ENCODE measurements at regions not wholly inside any gene's neighbourhood (a gene's known extent, or its start where the extent isn't known, plus 50 kb on each side); places are given as distances from the start of the nearest gene placed in this dataset.
"Not testable (repeated sequence)": the region's sequence is repeated elsewhere in the genome, so short reads cannot be mapped to it uniquely, and the experiment has no call there.

DNA sequence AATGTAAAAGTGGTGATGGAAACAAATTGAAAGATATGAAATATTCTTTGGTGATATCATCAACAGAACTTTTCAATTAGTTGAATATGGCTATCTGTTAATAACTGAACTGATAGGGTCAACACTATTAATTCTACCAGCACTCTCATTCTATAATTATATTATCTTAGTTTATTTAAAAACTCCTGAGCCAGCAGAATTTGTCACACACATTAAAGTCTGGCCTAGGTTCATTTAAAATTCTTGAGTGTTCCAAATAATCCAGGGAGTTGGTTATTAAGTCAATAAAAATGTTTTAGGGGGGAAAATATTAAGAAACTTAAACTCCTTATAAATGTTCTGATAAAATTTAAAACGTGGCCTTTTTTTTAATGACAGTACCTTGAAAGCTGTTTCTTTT, 189.6 kb upstream of the GRM7 start:
- WGBS, 2 experiments (ENCODE audit: insufficient coverage in 2 of 2): no CpG with 5 or more reads among the region's 1 CpG
- Histone ChIP-seq H3K36me3 (ENCODE audit: control insufficient read depth, insufficient read depth, low read length) (no peaks in the 10 kb centered on the region), H3K27ac (ENCODE audit: low read depth, low read length, severe bottlenecking) (no peak overlapping the region), H3K4me3 (ENCODE audit: extremely low read depth, insufficient read depth, low read length, poor library complexity, severe bottlenecking) (no peak overlapping the region), H3K9me3 (ENCODE audit: control insufficient read depth, low read length) (peaks cover 13% of the 10 kb centered on the region), H3K4me1 (ENCODE audit: control insufficient read depth, insufficient read depth, low read length, poor library complexity, severe bottlenecking) (no peaks in the 10 kb centered on the region)

DNA sequence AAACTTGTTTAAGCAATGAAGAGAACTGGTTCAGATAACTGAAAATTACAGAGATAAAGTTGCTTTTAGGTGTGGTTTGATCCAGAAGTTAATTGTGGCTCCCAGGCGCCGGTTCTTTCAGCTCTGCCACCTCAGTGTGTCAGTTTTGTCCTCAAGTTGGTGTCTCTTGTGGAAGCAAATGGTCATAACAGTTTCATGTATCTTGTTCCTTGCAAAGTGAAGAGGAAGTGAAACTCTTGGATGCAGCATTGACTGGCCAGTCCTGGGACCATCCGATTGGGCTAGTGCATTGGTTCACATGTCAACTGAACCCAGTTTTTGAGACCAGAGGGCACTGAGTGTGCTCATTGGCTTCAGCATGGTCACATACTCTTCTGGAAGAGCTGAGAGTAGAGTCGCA, 181.4 kb upstream of the GRM7 start:
- Histone ChIP-seq H3K9me3 (ENCODE audit: control insufficient read depth, low read length) (no peaks in the 10 kb centered on the region), H3K4me3 (ENCODE audit: extremely low read depth, insufficient read depth, low read length, poor library complexity, severe bottlenecking) (no peak overlapping the region), H3K36me3 (ENCODE audit: control insufficient read depth, insufficient read depth, low read length) (no peaks in the 10 kb centered on the region), H3K4me1 (ENCODE audit: control insufficient read depth, insufficient read depth, low read length, poor library complexity, severe bottlenecking) (no peaks in the 10 kb centered on the region), H3K27ac (ENCODE audit: low read depth, low read length, severe bottlenecking) (no peak overlapping the region)
- 96 to 97% methylated on average over 3 of the region's 4 CpGs for WGBS, 2 experiments (ENCODE audit: insufficient coverage in 2 of 2)

DNA sequence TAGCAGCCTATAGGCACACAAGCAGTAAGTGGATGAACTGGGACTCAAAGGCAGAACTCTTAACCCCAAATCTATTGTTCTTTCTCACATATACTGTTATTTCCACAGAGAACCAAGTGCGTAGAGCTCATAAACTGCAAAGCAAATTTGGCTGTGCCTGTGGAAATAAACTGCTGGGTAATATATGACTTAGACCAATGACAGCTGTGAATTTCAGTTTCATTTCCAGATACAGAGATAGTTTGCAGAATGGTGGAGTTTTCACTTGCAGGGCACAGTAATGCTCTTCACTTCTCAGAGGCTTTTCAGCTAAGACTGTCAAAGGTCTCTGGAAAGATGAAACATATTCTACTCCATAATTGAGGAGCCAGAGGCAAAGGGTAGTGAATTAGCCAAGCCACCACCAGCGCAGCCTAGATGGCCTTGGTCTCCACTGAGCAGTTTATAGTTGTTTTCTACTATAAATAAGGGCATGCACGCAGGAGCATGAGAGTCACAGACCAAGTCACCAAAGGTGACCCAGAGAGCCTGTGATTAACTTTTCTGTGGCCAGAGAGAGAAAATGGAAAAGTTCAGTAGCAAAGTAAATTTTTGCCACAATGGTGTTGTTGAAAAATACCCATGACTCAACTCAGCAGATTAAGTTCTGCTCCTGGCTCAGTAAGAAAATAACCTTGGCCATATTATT, 180.7 kb upstream of the GRM7 start:
- Histone ChIP-seq H3K27ac (ENCODE audit: low read depth, low read length, severe bottlenecking) (no peak overlapping the region), H3K4me1 (ENCODE audit: control insufficient read depth, insufficient read depth, low read length, poor library complexity, severe bottlenecking) (no peaks in the 10 kb centered on the region), H3K36me3 (ENCODE audit: control insufficient read depth, insufficient read depth, low read length) (no peaks in the 10 kb centered on the region), H3K4me3 (ENCODE audit: extremely low read depth, insufficient read depth, low read length, poor library complexity, severe bottlenecking) (no peak overlapping the region), H3K9me3 (ENCODE audit: control insufficient read depth, low read length) (no peaks in the 10 kb centered on the region)
- WGBS, 2 experiments (ENCODE audit: insufficient coverage in 2 of 2): 89% methylated on average over 1 of the region's 3 CpGs; no CpG with 5 or more reads in 1 of the 2 experiments

DNA sequence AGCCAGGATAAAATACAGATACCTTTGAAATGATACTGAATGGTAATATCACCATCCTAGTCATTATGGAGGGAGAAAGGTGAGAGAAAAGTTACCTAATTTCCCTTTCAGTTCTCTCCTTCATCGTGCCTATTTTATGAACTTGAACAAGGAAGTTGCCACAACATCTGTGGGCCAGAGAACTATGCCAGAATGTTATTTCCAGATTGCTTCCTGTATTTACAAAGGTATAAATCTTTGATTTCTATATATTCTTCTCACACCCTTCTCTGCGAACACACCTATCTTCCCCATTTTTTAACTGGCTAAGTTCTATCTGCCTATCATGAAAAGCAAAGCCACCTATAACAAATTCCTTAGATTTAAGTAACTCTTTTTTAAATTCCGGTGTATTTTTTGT, 163.6 kb upstream of the GRM7 start:
- Histone ChIP-seq H3K9me3 (ENCODE audit: control insufficient read depth, low read length) (no peaks in the 10 kb centered on the region), H3K36me3 (ENCODE audit: control insufficient read depth, insufficient read depth, low read length) (no peaks in the 10 kb centered on the region), H3K27ac (ENCODE audit: low read depth, low read length, severe bottlenecking) (no peak overlapping the region), H3K4me1 (ENCODE audit: control insufficient read depth, insufficient read depth, low read length, poor library complexity, severe bottlenecking) (no peaks in the 10 kb centered on the region), H3K4me3 (ENCODE audit: extremely low read depth, insufficient read depth, low read length, poor library complexity, severe bottlenecking) (no peak overlapping the region)
- 100% methylated on average over 1 of the region's 3 CpGs; no CpG with 5 or more reads in 1 of the 2 experiments for WGBS, 2 experiments (ENCODE audit: insufficient coverage in 2 of 2)

DNA sequence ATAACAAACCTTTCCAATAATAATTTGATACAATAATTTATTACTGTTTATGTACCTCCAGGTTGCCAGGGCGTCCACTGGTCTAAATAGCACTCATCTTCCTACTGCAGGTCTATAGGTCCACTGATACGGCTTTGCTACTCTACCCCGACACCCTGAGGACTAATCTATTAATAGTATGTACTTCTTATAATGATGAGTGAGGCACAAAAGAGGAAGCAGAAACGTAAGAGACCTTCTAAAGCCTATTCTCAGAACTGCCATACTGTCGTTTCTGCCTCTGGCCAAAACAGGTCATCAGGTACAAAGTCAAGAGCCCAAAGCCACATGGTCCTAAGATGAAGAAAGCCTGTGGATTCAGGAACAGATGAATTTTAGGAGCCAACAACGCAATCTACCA, 163.2 kb upstream of the GRM7 start:
- Histone ChIP-seq H3K4me3 (ENCODE audit: extremely low read depth, insufficient read depth, low read length, poor library complexity, severe bottlenecking) (no peak overlapping the region), H3K36me3 (ENCODE audit: control insufficient read depth, insufficient read depth, low read length) (no peaks in the 10 kb centered on the region), H3K27ac (ENCODE audit: low read depth, low read length, severe bottlenecking) (no peak overlapping the region), H3K4me1 (ENCODE audit: control insufficient read depth, insufficient read depth, low read length, poor library complexity, severe bottlenecking) (no peaks in the 10 kb centered on the region), H3K9me3 (ENCODE audit: control insufficient read depth, low read length) (no peaks in the 10 kb centered on the region)
- 80 to 100% methylated on average over 1 of the region's 6 CpGs for WGBS, 2 experiments (ENCODE audit: insufficient coverage in 2 of 2)

DNA sequence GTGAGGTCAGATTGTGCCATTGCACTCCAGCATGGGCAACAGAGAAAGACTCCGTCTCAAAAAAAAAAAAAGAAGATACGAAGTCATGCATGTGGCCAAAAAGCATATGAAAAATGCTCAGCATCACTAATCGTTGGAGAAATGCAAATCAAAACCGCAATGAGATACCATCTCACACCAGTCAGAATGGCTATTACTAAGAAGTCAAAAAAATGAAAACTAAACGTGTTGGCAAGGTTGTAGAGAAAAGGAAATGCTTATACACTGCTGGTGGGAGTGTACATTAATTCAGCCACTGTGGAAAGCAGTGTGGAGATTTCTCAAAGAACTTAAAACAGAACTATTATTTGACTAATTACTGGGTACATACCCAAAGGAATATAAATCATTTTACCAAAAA, 156.1 kb upstream of the GRM7 start:
- not testable (repeated sequence) for H3K4me1 ChIP-seq (ENCODE audit: control insufficient read depth, insufficient read depth, low read length, poor library complexity, severe bottlenecking); H3K27ac ChIP-seq (ENCODE audit: low read depth, low read length, severe bottlenecking); H3K36me3 ChIP-seq (ENCODE audit: control insufficient read depth, insufficient read depth, low read length); H3K4me3 ChIP-seq (ENCODE audit: extremely low read depth, insufficient read depth, low read length, poor library complexity, severe bottlenecking); H3K9me3 ChIP-seq (ENCODE audit: control insufficient read depth, low read length)
- WGBS, 2 experiments (ENCODE audit: insufficient coverage in 2 of 2): 75 to 100% methylated on average over 1 to 2 of the region's 5 CpGs

DNA sequence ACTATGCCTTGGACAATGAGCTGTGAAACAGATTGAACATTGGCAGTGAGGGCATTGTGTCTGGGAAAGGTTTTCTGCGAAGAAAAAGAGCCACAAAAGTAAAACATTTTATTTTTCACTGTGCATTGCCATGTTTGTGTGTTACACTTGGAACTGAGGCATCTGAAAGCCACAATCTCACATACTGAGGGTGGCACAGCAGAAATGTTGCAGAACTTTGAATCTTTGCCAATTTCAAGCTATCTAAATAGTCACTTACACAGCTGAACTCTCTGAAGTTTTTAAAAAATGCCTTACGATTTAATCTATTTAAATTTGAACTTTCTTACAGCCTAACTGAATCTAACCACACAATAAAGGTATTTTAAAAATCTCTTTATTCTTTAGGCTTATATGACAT, 154.1 kb upstream of the GRM7 start:
- no peaks in the 10 kb centered on the region for H3K4me1 ChIP-seq (ENCODE audit: control insufficient read depth, insufficient read depth, low read length, poor library complexity, severe bottlenecking)
- 0% methylated on average over 1 of the region's 2 CpGs for WGBS, 2 experiments (ENCODE audit: insufficient coverage in 2 of 2)

DNA sequence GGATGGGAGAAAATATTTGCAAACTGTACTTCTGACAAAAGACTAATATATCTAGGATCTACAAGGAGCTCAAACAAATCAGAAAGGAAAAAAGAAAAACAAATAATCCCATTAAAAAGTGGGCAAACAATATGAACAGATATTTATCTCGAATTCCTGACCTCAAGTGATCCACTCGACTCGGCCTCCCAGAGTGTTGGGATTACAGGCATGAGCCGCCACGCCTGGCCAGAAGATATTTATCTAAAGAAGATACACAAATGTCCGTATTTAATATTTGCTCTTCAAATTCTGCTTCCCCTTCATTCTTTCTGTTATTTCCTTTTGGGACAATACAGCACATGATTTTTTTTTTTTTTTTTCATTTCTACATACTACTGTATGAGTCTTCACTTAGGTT, 151.7 kb upstream of the GRM7 start:
- Histone ChIP-seq H3K9me3 (ENCODE audit: control insufficient read depth, low read length) (no peaks in the 10 kb centered on the region), H3K27ac (ENCODE audit: low read depth, low read length, severe bottlenecking) (no peak overlapping the region), H3K4me1 (ENCODE audit: control insufficient read depth, insufficient read depth, low read length, poor library complexity, severe bottlenecking) (no peaks in the 10 kb centered on the region), H3K4me3 (ENCODE audit: extremely low read depth, insufficient read depth, low read length, poor library complexity, severe bottlenecking) (no peak overlapping the region), H3K36me3 (ENCODE audit: control insufficient read depth, insufficient read depth, low read length) (no peaks in the 10 kb centered on the region)
- WGBS, 2 experiments (ENCODE audit: insufficient coverage in 2 of 2): 88% methylated on average over 5 of the region's 6 CpGs; no CpG with 5 or more reads in 1 of the 2 experiments

More for the DNA sequence above, 154.1 kb upstream of the GRM7 start:
- Histone ChIP-seq H3K27ac (ENCODE audit: low read depth, low read length, severe bottlenecking) (no peak overlapping the region), H3K9me3 (ENCODE audit: control insufficient read depth, low read length) (no peaks in the 10 kb centered on the region), H3K4me3 (ENCODE audit: extremely low read depth, insufficient read depth, low read length, poor library complexity, severe bottlenecking) (no peak overlapping the region), H3K36me3 (ENCODE audit: control insufficient read depth, insufficient read depth, low read length) (no peaks in the 10 kb centered on the region)

DNA sequence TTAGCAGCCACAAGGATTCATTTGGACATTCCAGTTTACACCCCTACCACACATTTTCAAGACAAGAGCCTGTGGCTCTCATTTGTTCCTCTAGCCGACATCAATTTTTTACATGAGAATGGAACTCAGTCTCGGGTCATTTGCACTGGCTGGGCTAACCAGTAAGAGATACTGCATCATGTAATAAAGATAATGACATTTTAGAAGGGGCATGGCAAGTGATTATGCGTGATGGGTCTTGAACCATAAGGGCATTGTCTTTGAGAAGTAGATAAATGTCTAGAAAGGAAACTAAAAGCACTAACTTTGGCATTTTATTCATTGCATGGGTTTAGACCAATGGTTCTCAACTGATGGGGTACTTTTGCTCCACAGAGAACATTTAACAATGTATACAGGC, 146.0 kb upstream of the GRM7 start:
- Histone ChIP-seq H3K9me3 (ENCODE audit: control insufficient read depth, low read length) (no peaks in the 10 kb centered on the region), H3K4me1 (ENCODE audit: control insufficient read depth, insufficient read depth, low read length, poor library complexity, severe bottlenecking) (no peaks in the 10 kb centered on the region), H3K4me3 (ENCODE audit: extremely low read depth, insufficient read depth, low read length, poor library complexity, severe bottlenecking) (no peak overlapping the region), H3K27ac (ENCODE audit: low read depth, low read length, severe bottlenecking) (no peak overlapping the region), H3K36me3 (ENCODE audit: control insufficient read depth, insufficient read depth, low read length) (no peaks in the 10 kb centered on the region)
- 89 to 92% methylated on average over 2 of the region's 3 CpGs for WGBS, 2 experiments (ENCODE audit: insufficient coverage in 2 of 2)

DNA sequence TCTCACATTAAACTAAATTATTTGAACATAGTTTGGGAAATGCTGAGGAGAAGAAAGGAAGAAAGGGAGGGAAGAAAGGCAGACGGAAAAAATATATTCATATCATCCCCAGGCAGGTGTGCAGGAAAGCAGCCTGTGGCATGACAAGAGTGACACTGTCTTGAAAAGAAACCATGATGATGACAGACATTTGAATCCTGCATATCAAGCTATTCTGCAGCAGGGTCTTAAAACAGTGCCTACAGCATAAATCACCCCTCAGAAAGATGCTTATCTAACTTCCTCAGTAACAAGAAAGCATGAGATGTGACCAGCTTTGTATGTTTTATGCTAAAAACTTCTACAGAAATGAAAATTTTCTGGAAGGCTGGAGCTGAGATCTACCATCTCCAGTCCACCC, 144.5 kb upstream of the GRM7 start:
- Histone ChIP-seq H3K4me1 (ENCODE audit: control insufficient read depth, insufficient read depth, low read length, poor library complexity, severe bottlenecking) (no peaks in the 10 kb centered on the region), H3K27ac (ENCODE audit: low read depth, low read length, severe bottlenecking) (no peak overlapping the region), H3K9me3 (ENCODE audit: control insufficient read depth, low read length) (no peaks in the 10 kb centered on the region), H3K36me3 (ENCODE audit: control insufficient read depth, insufficient read depth, low read length) (no peaks in the 10 kb centered on the region), H3K4me3 (ENCODE audit: extremely low read depth, insufficient read depth, low read length, poor library complexity, severe bottlenecking) (no peak overlapping the region)
- WGBS, 2 experiments (ENCODE audit: insufficient coverage in 2 of 2): no CpG with 5 or more reads among the region's 1 CpG

DNA sequence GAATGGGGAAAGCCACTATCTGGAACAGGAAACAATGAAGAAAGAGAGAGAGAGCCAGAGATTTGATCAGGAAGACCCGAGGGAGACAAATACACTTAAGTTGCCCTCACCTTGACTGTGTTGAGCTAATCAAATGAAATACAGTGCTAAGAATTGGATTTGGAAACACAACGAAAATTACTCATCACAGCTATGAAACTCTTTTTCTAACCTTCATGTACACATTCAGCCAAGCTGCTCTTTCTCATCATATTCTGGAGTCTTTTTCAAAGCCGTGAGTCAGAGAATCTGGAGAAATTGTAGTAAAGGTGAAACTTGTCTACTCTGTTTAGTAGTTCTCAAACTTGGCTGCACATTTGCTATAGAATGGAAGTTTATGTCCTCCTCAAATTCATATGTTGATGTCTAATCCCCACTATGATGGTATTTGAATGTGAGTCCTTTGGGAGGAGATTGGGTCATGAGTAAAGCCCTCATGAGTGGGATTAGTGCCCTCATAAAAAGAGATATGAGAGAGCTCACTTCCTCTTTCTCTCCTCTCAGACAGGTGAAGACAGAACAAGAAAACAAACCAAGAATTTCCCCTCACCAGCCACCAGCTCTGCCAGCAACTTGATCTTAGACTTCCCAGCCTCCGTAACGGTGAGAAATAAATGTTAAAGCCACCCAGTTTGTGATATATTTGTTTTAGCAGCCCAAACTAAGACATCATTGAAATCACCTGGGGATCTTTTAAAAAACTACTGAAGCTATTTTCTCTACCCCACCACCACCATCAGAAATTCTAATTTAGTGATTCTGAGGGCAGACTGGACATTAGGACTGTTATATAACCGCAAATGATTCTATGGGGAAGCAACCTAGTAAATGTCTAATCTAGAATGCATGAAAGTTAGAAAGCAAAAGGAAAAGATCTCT, 143.6 kb upstream of the GRM7 start:
- Histone ChIP-seq H3K4me3 (ENCODE audit: extremely low read depth, insufficient read depth, low read length, poor library complexity, severe bottlenecking) (no peak overlapping the region), H3K36me3 (ENCODE audit: control insufficient read depth, insufficient read depth, low read length) (no peaks in the 10 kb centered on the region), H3K9me3 (ENCODE audit: control insufficient read depth, low read length) (no peaks in the 10 kb centered on the region), H3K27ac (ENCODE audit: low read depth, low read length, severe bottlenecking) (no peak overlapping the region), H3K4me1 (ENCODE audit: control insufficient read depth, insufficient read depth, low read length, poor library complexity, severe bottlenecking) (no peaks in the 10 kb centered on the region)
- no CpG with 5 or more reads among the region's 6 CpGs for WGBS, 2 experiments (ENCODE audit: insufficient coverage in 2 of 2)

All from mesodermal cell (in vitro differentiated cells).